ENCODE measurements at regions not wholly inside any gene's neighbourhood (a gene's known extent, or its start where the extent isn't known, plus 50 kb on each side); places are given as distances from the start of the nearest gene placed in this dataset.

- H3K27ac Mint-ChIP-seq: no peak overlapping the region
- H3K4me2 ChIP-seq: no peak overlapping the region
- DNase-seq (ENCODE audit: low spot score) (no peak), ATAC-seq (no peak)
- H3K79me2 ChIP-seq (replicated peaks; ENCODE audit: insufficient read depth): no peaks in the 10 kb centered on the region
- no peaks in the 10 kb centered on the region for H3K27me3 ChIP-seq (ENCODE audit: insufficient read depth)
- H4K20me1 ChIP-seq (replicated peaks; ENCODE audit: insufficient read depth): no peaks in the 10 kb centered on the region
- no peaks in the 10 kb centered on the region; the same call in 2 of the 3 replicates for H3K9me3 Mint-ChIP-seq
- no peak overlapping the region for H3K27ac ChIP-seq (ENCODE audit: low read depth)
- H2AFZ ChIP-seq: no peak overlapping the region
- peaks cover 10% of the 10 kb centered on the region; the same call in 1 of the 2 replicates for H3K9me2 ChIP-seq (ENCODE audit: insufficient read depth)
- no peaks in the 10 kb centered on the region for H3K4me1 ChIP-seq (ENCODE audit: insufficient read depth)
- H3K36me3 Mint-ChIP-seq (ENCODE audit: low read depth): no peaks in the 10 kb centered on the region
- no peak overlapping the region for H3K4me3 Mint-ChIP-seq
- TF ChIP-seq ZNF331 (CRISPR knock-in tag; IDR thresholded peaks at IDR 0.05; ENCODE audit: low read depth) (no peak), ZNF114 (CRISPR knock-in tag; IDR thresholded peaks at IDR 0.05) (no peak), ETS1 (IDR thresholded peaks at IDR 0.05) (no peak), CTCF (conservative IDR thresholded peaks at IDR 0.05; ENCODE audit: low read depth in 2 of 2) (no peak), JUNB (IDR thresholded peaks at IDR 0.05; ENCODE audit: unreplicated experiment) (no peak), ZNF462 (CRISPR knock-in tag; IDR thresholded peaks at IDR 0.05) (no peak), CREB1 (CRISPR knock-in tag; IDR thresholded peaks at IDR 0.05; ENCODE audit: low read depth) (no peak)
- no peaks in the 10 kb centered on the region for H3K27me3 Mint-ChIP-seq (ENCODE audit: insufficient read depth, low read depth, poor library complexity)
- H3K4me3 ChIP-seq: no peak overlapping the region
- no peaks in the 10 kb centered on the region for H3K4me1 Mint-ChIP-seq
- H3K36me3 ChIP-seq (ENCODE audit: insufficient read depth): no peaks in the 10 kb centered on the region
- no peaks in the 10 kb centered on the region for H3F3A ChIP-seq (replicated peaks; ENCODE audit: low read depth)
Measured at GRCh38 chr20:7585126-7585679, 355.1 kb downstream of the HAO1 start.

All from GM23338 (cell line).